Left lung (tissue), 4 donors: ENCODE measurements at regions not wholly inside any gene's neighbourhood (a gene's known extent, or its start where the extent isn't known, plus 50 kb on each side); places are given as distances from the start of the nearest gene placed in this dataset.

Experiments
- ATAC-seq: fragments of 200-7000 bp; cut with Tn5 transposase; one replicate; pipeline ENCODE4 v1.9.1; 2020; ENCODE audit warnings: moderate library complexity
- DNase-seq, 4 donors: peaks; one replicate each; pipeline ENCODE4 v3.0.0-alpha.2; 2013 to 2020
- H3K27ac ChIP-seq, 2 donors: fragments of 200-600 bp; sonication (generic) in 1 of 2; one replicate each; pipeline versions ENCODE4 v1.5.0 to v1.8.0; 2020 to 2021
- H3K27me3 ChIP-seq, 2 donors: fragments of 200-600 bp; sonication (generic) in 1 of 2; one replicate each; pipeline versions ENCODE4 v1.5.0 to v1.8.0; 2020 to 2021
- H3K36me3 ChIP-seq, 2 donors: fragments of 200-600 bp; sonication (generic) in 1 of 2; one replicate each; pipeline versions ENCODE4 v1.5.0 to v1.8.0; 2020 to 2021
- H3K4me1 ChIP-seq, 2 donors: fragments of 200-600 bp; one replicate each; pipeline ENCODE4 v1.8.0; 2021
- H3K4me3 ChIP-seq, 2 donors: fragments of 200-600 bp; sonication (generic) in 1 of 2; one replicate each; pipeline versions ENCODE4 v1.5.0 to v1.8.0; 2020 to 2021; ENCODE audit warnings: mild to moderate bottlenecking in 1 of 2
- H3K9me3 ChIP-seq, 2 donors: fragments of 200-600 bp; sonication (generic) in 1 of 2; one replicate each; pipeline versions ENCODE4 v1.5.0 to v1.8.0; 2020 to 2021
- CTCF ChIP-seq, 2 donors: fragments of 200-600 bp; sonication (generic) in 1 of 2; IDR thresholded peaks; one replicate each; pipeline versions ENCODE4 v1.5.0 to v1.8.0; 2021; ENCODE audit warnings: antibody characterized with exemption in 2 of 2
- intact Hi-C, 2 donors: fragments of 100-400 bp; cut with DNase I; formaldehyde crosslinking; loops; one replicate each; pipeline versions ENCODE4 v1.11.2 to v1.14.2; 2022
- donor health status: DM: no; HTN: yes; CAD: no.
- donor health status: DM: no; HTN: no; CAD: no.

GRCh38 chr15:88980498-88980897, 67.3 kb upstream of the MFGE8 start:
- no peaks in the 10 kb centered on the region for H3K4me1 ChIP-seq
- TF ChIP-seq CTCF (IDR thresholded peaks at IDR 0.05), result no peak
- no peaks in the 10 kb centered on the region for H3K36me3 ChIP-seq
- peaks cover 0 to 4% of the 10 kb centered on the region in 2 donors for H3K27me3 ChIP-seq
- ATAC-seq (no peak), DNase-seq (no peak)
- intact Hi-C loops, result no loop called here
- no peak overlapping the region for H3K27ac ChIP-seq
- H3K9me3 ChIP-seq, result peaks cover 0 to 3% of the 10 kb centered on the region in 2 donors
- H3K4me3 ChIP-seq, result no peak overlapping the region

- no peaks in the 10 kb centered on the region for H3K27me3 ChIP-seq
- ATAC-seq (no peak), DNase-seq (no peak)
- no peaks in the 10 kb centered on the region for H3K4me1 ChIP-seq
- H3K36me3 ChIP-seq, result no peaks in the 10 kb centered on the region
- intact Hi-C loops, result no loop called here
- no peak overlapping the region for H3K27ac ChIP-seq
- H3K4me3 ChIP-seq, result no peak overlapping the region
- H3K9me3 ChIP-seq, result peaks cover 0 to 2% of the 10 kb centered on the region in 2 donors
- no peak for TF ChIP-seq CTCF (IDR thresholded peaks at IDR 0.05)
Observed at GRCh38 chr15:88981244-88982215, 68.4 kb upstream of the MFGE8 start.

- intact Hi-C loops, result no loop called here
- H3K27ac ChIP-seq, result no peak overlapping the region
- ATAC-seq (no peak), DNase-seq (peak in 1 of 4 donors; percentile 30)
- no peaks in the 10 kb centered on the region for H3K36me3 ChIP-seq
- H3K4me1 ChIP-seq, result no peaks in the 10 kb centered on the region
- no peak for TF ChIP-seq CTCF (IDR thresholded peaks at IDR 0.05)
- no peaks in the 10 kb centered on the region for H3K9me3 ChIP-seq
- H3K4me3 ChIP-seq, result no peak overlapping the region
- no peaks in the 10 kb centered on the region for H3K27me3 ChIP-seq
Observed at GRCh38 chr15:88982304-88982945, 69.2 kb upstream of the MFGE8 start.

GRCh38 chr15:88982946-88983342, 69.8 kb upstream of the MFGE8 start:
- no peaks in the 10 kb centered on the region for H3K4me1 ChIP-seq
- TF ChIP-seq CTCF (IDR thresholded peaks at IDR 0.05), result no peak
- no peak for DNase-seq
- H3K9me3 ChIP-seq, result no peaks in the 10 kb centered on the region
- no peak for ATAC-seq
- no peak overlapping the region for H3K27ac ChIP-seq
- H3K27me3 ChIP-seq, result no peaks in the 10 kb centered on the region
- H3K4me3 ChIP-seq, result no peak overlapping the region
- intact Hi-C loops, result no loop called here
- H3K36me3 ChIP-seq, result no peaks in the 10 kb centered on the region

GRCh38 chr15:88983861-88984429, 70.8 kb upstream of the MFGE8 start:
- no peak overlapping the region for H3K27ac ChIP-seq
- no peak overlapping the region for H3K4me3 ChIP-seq
- no peak for ATAC-seq
- no peak for DNase-seq
- TF ChIP-seq CTCF (IDR thresholded peaks at IDR 0.05), result no peak
- no peaks in the 10 kb centered on the region for H3K27me3 ChIP-seq
- intact Hi-C loops, result no loop called here
- H3K4me1 ChIP-seq, result no peaks in the 10 kb centered on the region
- no peaks in the 10 kb centered on the region for H3K9me3 ChIP-seq
- H3K36me3 ChIP-seq, result no peaks in the 10 kb centered on the region
